ENCODE measurements at regions not wholly inside any gene's neighbourhood (a gene's known extent, or its start where the extent isn't known, plus 50 kb on each side); places are given as distances from the start of the nearest gene placed in this dataset.

DNA sequence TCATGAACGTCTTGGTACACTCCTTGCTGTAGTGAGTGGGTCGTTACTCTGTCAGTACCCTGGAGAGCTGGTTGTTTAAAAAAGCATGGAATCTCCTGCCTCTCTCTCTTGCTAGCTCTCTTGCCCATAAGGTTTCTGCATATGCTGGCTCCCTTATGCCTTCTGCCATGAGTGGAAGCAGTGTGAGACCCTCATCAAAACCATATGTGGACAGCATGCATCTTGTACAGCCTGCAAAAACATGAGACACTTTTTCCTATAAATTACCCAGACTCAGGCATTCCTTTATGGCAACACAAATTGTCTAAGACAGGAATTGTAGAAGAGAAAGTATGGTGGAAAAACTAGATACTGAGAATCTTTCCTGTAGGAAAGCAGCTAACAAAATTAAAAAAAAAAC is 516.3 kb downstream of the SLITRK6 start:
- H3K36me3 Mint-ChIP-seq, result no peaks in the 10 kb centered on the region
- H3K4me3 Mint-ChIP-seq, result no peak overlapping the region
- H3K27ac Mint-ChIP-seq, result no peak overlapping the region
- DNase-seq, result no peak
- no peaks in the 10 kb centered on the region for H3K4me1 Mint-ChIP-seq (ENCODE audit: low read depth)
- intact Hi-C loops (cut with micrococcal nuclease), result no loop called here
- ChIA-PET POLR2A (no interaction called here), CTCF (no interaction called here)
- no peaks in the 10 kb centered on the region for H3K27me3 Mint-ChIP-seq
- H3K9me3 Mint-ChIP-seq, result peaks cover 4% of the 10 kb centered on the region

DNA sequence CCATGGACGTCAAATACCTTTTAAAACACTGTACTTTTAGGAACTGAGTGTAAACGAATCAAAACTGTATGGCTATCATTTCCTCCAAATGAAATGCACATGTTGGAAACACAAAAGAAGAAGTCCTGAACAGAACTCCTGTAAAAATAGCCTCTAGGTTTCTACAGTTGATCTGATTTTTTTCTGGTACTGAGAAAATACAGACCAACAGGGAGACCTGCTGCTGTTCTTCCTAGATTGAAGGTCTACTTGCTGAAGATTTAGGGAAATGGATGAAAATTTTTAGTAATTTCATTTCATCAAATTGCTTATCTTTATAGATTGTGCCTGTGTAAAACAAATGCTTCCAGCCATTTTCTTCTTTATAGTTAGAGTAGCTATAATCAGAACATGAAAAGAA is 520.4 kb downstream of the SLITRK6 start:
- H3K36me3 Mint-ChIP-seq, result no peaks in the 10 kb centered on the region
- H3K27ac Mint-ChIP-seq, result no peak overlapping the region
- H3K4me3 Mint-ChIP-seq, result no peak overlapping the region
- H3K4me1 Mint-ChIP-seq (ENCODE audit: low read depth), result no peaks in the 10 kb centered on the region
- DNase-seq, result no peak
- peaks cover 6% of the 10 kb centered on the region for H3K9me3 Mint-ChIP-seq
- POLR2A ChIA-PET, result no interaction called here
- CTCF ChIA-PET, result no interaction called here
- H3K27me3 Mint-ChIP-seq, result no peaks in the 10 kb centered on the region
- intact Hi-C loops (cut with micrococcal nuclease), result no loop called here

DNA sequence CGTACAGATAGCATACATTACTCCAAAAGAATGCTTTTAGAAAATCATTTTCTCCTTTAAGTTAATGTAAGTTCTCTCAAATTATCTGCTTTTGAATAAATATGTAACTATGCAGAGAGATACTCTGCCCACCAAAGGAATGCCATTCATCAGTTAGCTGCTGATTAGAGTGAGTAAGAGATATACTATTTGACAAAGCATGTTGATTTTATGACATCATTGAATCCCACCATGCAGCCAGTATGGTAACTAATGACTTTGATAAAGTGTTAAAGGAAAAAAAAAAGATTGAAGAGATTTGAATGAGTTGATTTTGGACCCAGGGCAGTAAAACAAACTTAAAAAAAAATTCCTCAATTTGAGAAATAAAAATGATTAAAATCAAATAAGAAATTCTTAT is 521.5 kb downstream of the SLITRK6 start:
- peaks cover 6% of the 10 kb centered on the region for H3K9me3 Mint-ChIP-seq

DNA sequence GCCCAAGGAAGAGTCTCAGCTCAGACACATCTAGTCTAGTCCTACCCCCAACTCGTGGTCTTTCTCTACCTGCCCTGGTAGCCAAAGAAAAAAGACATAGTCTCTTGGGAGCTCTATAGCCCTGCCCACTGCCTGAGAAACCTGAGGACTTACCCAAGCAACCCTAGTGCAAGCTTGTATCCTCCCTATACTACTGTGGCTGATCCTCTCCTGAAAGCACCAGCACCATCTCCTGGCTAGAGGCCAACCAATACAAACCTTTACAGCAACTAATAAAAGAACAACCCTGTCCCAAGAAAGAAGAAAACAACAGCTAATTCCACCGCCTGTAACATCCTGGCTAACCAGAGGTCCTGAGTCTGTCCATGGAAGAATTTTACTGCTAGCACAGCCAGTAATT is 532.4 kb downstream of the SLITRK6 start:
- CTCF ChIA-PET, result no interaction called here
- H3K27me3 Mint-ChIP-seq, result no peaks in the 10 kb centered on the region
- H3K4me3 Mint-ChIP-seq, result no peak overlapping the region
- no peaks in the 10 kb centered on the region for H3K36me3 Mint-ChIP-seq
- peaks cover 17% of the 10 kb centered on the region for H3K9me3 Mint-ChIP-seq
- no peak for DNase-seq
- POLR2A ChIA-PET, result no interaction called here
- H3K27ac Mint-ChIP-seq, result no peak overlapping the region
- no peaks in the 10 kb centered on the region for H3K4me1 Mint-ChIP-seq (ENCODE audit: low read depth)
- intact Hi-C loops (cut with micrococcal nuclease), result no loop called here

More for the DNA sequence above, 521.5 kb downstream of the SLITRK6 start:
- DNase-seq, result no peak
- Mint-ChIP-seq H3K4me3 (no peak overlapping the region), H3K36me3 (no peaks in the 10 kb centered on the region), H3K27me3 (no peaks in the 10 kb centered on the region), H3K27ac (no peak overlapping the region), H3K4me1 (ENCODE audit: low read depth) (no peaks in the 10 kb centered on the region)
- intact Hi-C loops (cut with micrococcal nuclease), result no loop called here
- ChIA-PET POLR2A (no interaction called here), CTCF (no interaction called here)

DNA sequence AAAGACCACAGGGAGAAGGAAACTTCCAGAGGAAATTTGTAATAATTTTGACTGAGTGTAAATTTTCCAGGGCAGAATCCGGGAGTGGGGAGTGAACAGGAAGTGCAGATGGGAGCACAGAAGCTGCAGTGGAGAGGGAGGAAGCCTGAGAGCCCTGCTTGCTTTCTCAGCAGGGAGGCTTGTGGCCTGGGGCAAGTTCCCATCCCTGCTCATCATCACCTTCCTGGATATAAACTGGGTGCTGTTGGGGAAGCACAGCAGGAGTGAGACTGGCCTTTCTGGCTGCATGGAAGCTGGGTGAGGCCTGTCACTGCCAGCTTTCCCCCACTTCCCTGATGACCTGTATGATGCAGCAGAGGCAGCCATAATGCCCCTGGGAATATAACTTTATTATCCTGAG is 532.9 kb downstream of the SLITRK6 start:
- ChIA-PET CTCF (no interaction called here), POLR2A (no interaction called here)
- Mint-ChIP-seq H3K27me3 (no peaks in the 10 kb centered on the region), H3K4me1 (ENCODE audit: low read depth) (no peaks in the 10 kb centered on the region), H3K36me3 (no peaks in the 10 kb centered on the region), H3K27ac (no peak overlapping the region), H3K9me3 (peaks cover 15% of the 10 kb centered on the region), H3K4me3 (no peak overlapping the region)
- DNase-seq, result no peak
- intact Hi-C loops (cut with micrococcal nuclease), result no loop called here

DNA sequence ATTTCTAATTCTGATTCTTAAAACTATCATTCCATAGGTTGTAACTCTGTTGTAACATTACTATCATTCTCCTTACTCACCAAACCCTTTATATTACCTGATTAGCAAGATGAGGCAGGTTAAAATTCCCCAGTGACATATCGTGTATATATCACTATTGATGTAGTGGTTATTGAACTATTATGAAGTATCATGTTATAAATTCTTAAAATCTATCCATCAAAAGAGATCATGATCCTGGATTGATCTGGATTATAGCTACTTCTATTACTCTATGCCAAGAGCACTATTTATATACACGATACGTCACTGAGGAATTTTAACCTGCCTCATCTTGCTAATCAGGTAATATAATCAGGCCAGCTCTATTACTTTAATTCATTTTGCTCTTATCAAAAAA is 533.9 kb downstream of the SLITRK6 start:
- Mint-ChIP-seq H3K27me3 (no peaks in the 10 kb centered on the region), H3K4me1 (ENCODE audit: low read depth) (no peaks in the 10 kb centered on the region), H3K9me3 (peaks cover 15% of the 10 kb centered on the region), H3K4me3 (no peak overlapping the region), H3K36me3 (no peaks in the 10 kb centered on the region), H3K27ac (no peak overlapping the region)
- POLR2A ChIA-PET, result no interaction called here
- DNase-seq, result no peak
- intact Hi-C loops (cut with micrococcal nuclease), result no loop called here
- CTCF ChIA-PET, result no interaction called here

DNA sequence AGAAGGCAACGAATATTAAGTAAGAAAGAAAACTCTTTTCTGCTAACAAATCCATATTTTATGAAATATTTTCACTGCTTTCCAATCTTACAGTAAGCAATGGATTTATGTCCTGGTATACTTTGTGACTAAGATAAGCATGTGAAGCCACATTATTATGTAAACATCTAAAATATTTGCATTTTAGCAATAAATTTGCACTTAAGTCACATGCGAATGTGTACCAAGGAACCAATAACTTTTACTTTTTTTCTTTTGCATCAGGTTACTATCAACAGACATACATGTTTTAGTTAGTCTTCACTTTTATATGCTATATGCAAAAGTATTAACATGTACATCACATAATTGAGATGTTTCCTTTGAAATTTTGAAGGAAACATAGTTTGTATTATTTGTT is 536.7 kb downstream of the SLITRK6 start:
- H3K36me3 Mint-ChIP-seq, result no peaks in the 10 kb centered on the region
- H3K9me3 Mint-ChIP-seq, result peaks cover 6% of the 10 kb centered on the region
- H3K27ac Mint-ChIP-seq, result no peak overlapping the region
- no peak overlapping the region for H3K4me3 Mint-ChIP-seq
- no peaks in the 10 kb centered on the region for H3K4me1 Mint-ChIP-seq (ENCODE audit: low read depth)
- CTCF ChIA-PET, result no interaction called here
- DNase-seq, result no peak
- intact Hi-C loops (cut with micrococcal nuclease), result no loop called here
- H3K27me3 Mint-ChIP-seq, result no peaks in the 10 kb centered on the region
- POLR2A ChIA-PET, result no interaction called here

DNA sequence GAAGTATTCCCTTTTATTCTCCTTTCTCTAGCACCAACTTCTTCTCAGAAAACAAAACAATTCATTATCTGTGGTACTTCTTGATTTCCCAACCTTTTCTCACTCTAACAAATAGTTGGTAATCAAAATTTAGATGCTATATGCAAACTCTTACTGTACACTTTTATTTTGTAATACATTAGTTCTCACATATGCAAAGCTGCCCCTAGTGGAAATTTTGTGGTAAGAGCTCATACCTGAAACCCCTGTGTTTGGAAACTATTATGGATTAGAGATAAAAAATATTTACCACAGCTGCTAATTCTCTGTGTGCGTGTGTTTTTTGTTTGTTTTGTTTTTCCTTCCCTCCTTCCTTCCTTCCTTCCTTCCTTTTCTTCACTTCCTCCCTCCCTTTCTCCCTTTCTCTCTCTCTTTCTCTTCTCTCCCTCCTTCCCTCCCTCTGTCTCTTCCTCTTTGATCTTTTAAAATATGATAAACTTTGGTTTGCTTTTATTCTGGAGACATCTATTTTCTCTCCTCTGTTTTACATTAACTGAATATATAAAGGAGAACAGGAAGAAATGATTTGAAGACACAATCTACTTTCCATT is 537.4 kb downstream of the SLITRK6 start:
- DNase-seq, result no peak
- H3K27ac Mint-ChIP-seq, result no peak overlapping the region
- H3K36me3 Mint-ChIP-seq, result no peaks in the 10 kb centered on the region
- H3K9me3 Mint-ChIP-seq, result peaks cover 6% of the 10 kb centered on the region
- POLR2A ChIA-PET, result no interaction called here
- no peak overlapping the region for H3K4me3 Mint-ChIP-seq
- no peaks in the 10 kb centered on the region for H3K4me1 Mint-ChIP-seq (ENCODE audit: low read depth)
- CTCF ChIA-PET, result no interaction called here
- H3K27me3 Mint-ChIP-seq, result no peaks in the 10 kb centered on the region
- intact Hi-C loops (cut with micrococcal nuclease), result no loop called here

DNA sequence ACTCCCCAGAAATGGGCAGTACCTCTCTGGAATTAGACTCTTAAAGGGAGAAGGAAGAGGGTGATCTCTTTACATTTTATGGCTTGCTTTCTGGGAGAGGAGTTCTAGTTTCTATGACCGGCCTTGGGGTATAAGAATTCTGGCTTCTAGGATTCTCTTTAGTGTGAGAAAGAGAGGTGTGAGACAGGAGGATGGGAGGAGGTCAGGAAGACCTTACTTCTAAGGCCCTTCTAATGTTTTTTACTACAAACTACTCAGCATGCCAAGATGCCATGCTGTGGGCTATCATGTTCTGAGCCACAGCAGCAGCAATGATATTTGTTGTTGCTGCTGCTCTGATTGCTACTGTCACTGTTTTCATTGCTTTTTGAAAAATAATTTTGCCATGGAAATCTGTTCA is 538.3 kb downstream of the SLITRK6 start:
- ChIA-PET CTCF (no interaction called here), POLR2A (no interaction called here)
- H3K27me3 Mint-ChIP-seq, result no peaks in the 10 kb centered on the region
- H3K4me1 Mint-ChIP-seq (ENCODE audit: low read depth), result no peaks in the 10 kb centered on the region
- H3K9me3 Mint-ChIP-seq, result peaks cover 6% of the 10 kb centered on the region
- intact Hi-C loops (cut with micrococcal nuclease), result no loop called here
- no peak overlapping the region for H3K27ac Mint-ChIP-seq
- no peak overlapping the region for H3K4me3 Mint-ChIP-seq
- no peak for DNase-seq
- H3K36me3 Mint-ChIP-seq, result no peaks in the 10 kb centered on the region

DNA sequence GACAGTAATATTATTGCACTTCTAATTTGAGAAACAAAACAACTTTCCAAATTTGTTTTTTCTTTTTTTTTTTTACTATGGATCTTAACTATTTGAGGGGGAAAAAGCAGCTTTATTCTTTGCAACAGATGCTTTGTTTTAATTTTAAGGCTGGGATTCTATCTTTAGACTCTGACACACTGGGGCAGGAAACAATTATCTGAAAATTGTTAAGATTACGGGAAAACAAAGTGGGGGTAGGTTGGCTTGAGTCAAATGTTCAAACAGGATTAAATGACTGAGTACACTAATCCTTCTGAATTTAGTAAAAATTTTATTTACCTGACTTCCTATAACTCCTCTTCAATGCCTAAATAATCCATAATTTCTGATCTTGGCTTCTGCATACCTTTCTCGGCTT is 543.2 kb downstream of the SLITRK6 start:
- intact Hi-C loops (cut with micrococcal nuclease), result no loop called here
- DNase-seq, result no peak
- Mint-ChIP-seq H3K9me3 (peaks cover 5% of the 10 kb centered on the region), H3K27me3 (no peaks in the 10 kb centered on the region), H3K36me3 (no peaks in the 10 kb centered on the region), H3K4me3 (no peak overlapping the region), H3K27ac (no peak overlapping the region), H3K4me1 (ENCODE audit: low read depth) (no peaks in the 10 kb centered on the region)
- ChIA-PET CTCF (no interaction called here), POLR2A (no interaction called here)

DNA sequence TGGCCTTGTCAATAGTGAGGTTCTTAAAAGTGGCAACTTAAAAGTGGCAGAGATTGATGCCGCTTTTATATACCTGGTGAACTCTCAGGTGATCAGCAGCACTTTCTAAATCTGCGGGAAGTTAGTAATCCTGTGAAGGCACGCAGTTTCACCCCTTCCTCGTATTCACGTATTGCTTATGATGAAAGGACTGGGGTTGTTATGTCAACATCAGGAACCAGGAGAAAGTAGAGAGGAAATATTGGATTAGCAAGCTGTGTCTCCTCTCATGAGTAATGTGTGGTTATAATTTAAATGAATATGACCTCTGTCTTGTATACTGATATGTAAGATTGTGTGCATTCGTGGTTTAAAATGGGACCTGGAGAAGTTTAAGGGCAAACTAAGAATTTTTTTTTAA is 544.6 kb downstream of the SLITRK6 start:
- Mint-ChIP-seq H3K9me3 (peaks cover 5% of the 10 kb centered on the region), H3K27me3 (no peaks in the 10 kb centered on the region), H3K27ac (no peak overlapping the region), H3K4me1 (ENCODE audit: low read depth) (no peaks in the 10 kb centered on the region), H3K4me3 (no peak overlapping the region), H3K36me3 (no peaks in the 10 kb centered on the region)
- no peak for DNase-seq
- POLR2A ChIA-PET, result no interaction called here
- CTCF ChIA-PET, result no interaction called here
- intact Hi-C loops (cut with micrococcal nuclease), result no loop called here

DNA sequence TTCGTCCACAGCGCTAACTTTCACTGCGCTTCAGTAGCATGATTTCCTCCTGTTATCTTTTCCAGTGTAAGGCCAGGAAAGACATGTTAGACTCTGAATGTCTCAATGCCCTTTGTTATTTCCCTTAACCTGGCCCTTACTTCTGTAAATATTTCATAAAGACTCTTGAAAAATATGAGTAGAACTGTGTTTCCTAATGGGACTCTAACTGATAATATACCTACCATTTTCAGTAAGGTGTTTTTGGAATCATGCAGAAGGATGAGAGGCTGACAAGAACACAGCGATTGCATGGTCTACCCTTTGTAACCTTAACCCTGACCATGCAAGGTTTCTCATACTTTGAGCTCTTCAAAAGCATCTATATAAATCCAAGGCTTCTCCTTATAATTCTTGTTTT is 550.1 kb downstream of the SLITRK6 start:
- no peak for DNase-seq
- peaks cover 10% of the 10 kb centered on the region for H3K9me3 Mint-ChIP-seq
- intact Hi-C loops (cut with micrococcal nuclease), result no loop called here
- ChIA-PET CTCF (interaction anchor here (0.5 kb wide), 1 partner anchor 23 kb away, joined by 3 read pairs; no protein-coding TSS in a partner anchor), POLR2A (no interaction called here)
- H3K36me3 Mint-ChIP-seq, result no peaks in the 10 kb centered on the region
- no peak overlapping the region for H3K27ac Mint-ChIP-seq
- H3K4me3 Mint-ChIP-seq, result no peak overlapping the region
- H3K4me1 Mint-ChIP-seq (ENCODE audit: low read depth), result no peaks in the 10 kb centered on the region
- no peaks in the 10 kb centered on the region for H3K27me3 Mint-ChIP-seq

DNA sequence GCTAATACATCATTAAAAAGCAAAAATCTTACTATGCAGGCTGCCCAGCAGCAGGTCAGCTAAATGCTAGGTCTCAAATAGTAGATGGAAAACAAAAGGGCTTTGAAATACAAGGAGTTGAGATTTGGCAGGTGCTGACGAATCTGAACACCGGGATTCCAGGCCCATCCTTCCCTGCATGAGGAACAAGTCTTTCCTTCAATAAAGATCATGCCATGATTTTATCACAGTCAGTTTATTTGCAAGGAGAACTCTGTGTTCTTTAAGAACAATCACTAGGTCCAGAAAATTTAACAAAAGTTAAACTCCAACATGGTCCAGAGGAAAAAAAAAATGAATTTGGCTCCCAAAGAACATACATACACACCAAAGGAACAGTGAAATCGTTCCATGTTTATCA is 551.4 kb downstream of the SLITRK6 start:
- Mint-ChIP-seq H3K27me3 (no peaks in the 10 kb centered on the region), H3K4me3 (no peak overlapping the region), H3K36me3 (no peaks in the 10 kb centered on the region), H3K27ac (no peak overlapping the region), H3K4me1 (ENCODE audit: low read depth) (no peaks in the 10 kb centered on the region), H3K9me3 (peaks cover 9% of the 10 kb centered on the region)
- intact Hi-C loops (cut with micrococcal nuclease), result no loop called here
- no peak for DNase-seq
- POLR2A ChIA-PET, result no interaction called here
- CTCF ChIA-PET, result no interaction called here

DNA sequence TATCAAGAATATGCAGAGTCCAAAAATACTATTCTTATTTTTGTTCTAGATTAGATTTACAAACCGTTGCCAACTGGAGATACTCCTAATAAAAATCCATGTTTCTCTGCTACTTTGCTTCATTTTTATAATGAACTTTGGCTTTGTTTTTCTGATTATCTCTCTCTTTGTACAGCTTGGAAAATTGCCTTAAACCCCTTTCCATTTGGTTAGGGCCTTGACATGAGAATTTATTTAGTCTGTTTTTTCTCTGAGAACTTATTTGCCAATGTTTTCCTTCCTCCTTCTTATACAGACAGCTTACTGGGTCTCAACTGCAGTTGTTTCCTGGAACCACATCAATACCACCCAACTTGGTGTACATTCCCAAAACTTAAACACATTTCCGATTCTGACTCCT is 555.4 kb downstream of the SLITRK6 start:
- H3K4me1 Mint-ChIP-seq (ENCODE audit: low read depth), result no peaks in the 10 kb centered on the region
- no peaks in the 10 kb centered on the region for H3K36me3 Mint-ChIP-seq
- peaks cover 13% of the 10 kb centered on the region for H3K9me3 Mint-ChIP-seq
- POLR2A ChIA-PET, result no interaction called here
- H3K4me3 Mint-ChIP-seq, result no peak overlapping the region
- no peak overlapping the region for H3K27ac Mint-ChIP-seq
- CTCF ChIA-PET, result no interaction called here
- DNase-seq, result no peak
- intact Hi-C loops (cut with micrococcal nuclease), result no loop called here
- no peaks in the 10 kb centered on the region for H3K27me3 Mint-ChIP-seq
